ENCODE measurements at regions not wholly inside any gene's neighbourhood (a gene's known extent, or its start where the extent isn't known, plus 50 kb on each side); places are given as distances from the start of the nearest gene placed in this dataset.

- no peak for TF ChIP-seq FOXM1 (IDR thresholded peaks at IDR 0.05; ENCODE audit: low read depth)
- no peak for TF ChIP-seq CTCF (IDR thresholded peaks at IDR 0.05)
- no peak for TF ChIP-seq RXRA (IDR thresholded peaks at IDR 0.05; ENCODE audit: borderline replicate concordance, low read depth)
- no peak for TF ChIP-seq SIN3A (IDR thresholded peaks at IDR 0.05; ENCODE audit: borderline replicate concordance, low read depth, low read length)
- TF ChIP-seq POLR2AphosphoS5 (IDR thresholded peaks at IDR 0.05; ENCODE audit: low read depth, low read length), result no peak
- TF ChIP-seq REST (IDR thresholded peaks at IDR 0.05; ENCODE audit: low read depth, low read length), result no peak
- no peak for TF ChIP-seq GABPA (IDR thresholded peaks at IDR 0.05; ENCODE audit: low read depth)
- no peak for TF ChIP-seq YY1 (IDR thresholded peaks at IDR 0.05; ENCODE audit: low read depth)
- no peak for TF ChIP-seq USF1 (IDR thresholded peaks at IDR 0.05; ENCODE audit: borderline replicate concordance, low read depth)
- no peak for TF ChIP-seq RAD21 (IDR thresholded peaks at IDR 0.05; ENCODE audit: low read length)
- TF ChIP-seq ZBTB33 (IDR thresholded peaks at IDR 0.05; ENCODE audit: borderline replicate concordance, low read depth), result no peak
- TF ChIP-seq GATA2 (CRISPR knock-in tag; IDR thresholded peaks at IDR 0.05), result no peak
These were observed 344.0 kb downstream of the HLX start for GRCh38 chr1:221223281-221223680.
